ENCODE measurements at regions not wholly inside any gene's neighbourhood (a gene's known extent, or its start where the extent isn't known, plus 50 kb on each side); places are given as distances from the start of the nearest gene placed in this dataset.

GRCh38 chr4:35934320-35934981 is 309.9 kb downstream of the ARAP2 start:
- no peak for DNase-seq

GRCh38 chr4:35938936-35939335 is 305.4 kb downstream of the ARAP2 start:
- DNase-seq: no peak

GRCh38 chr4:35939751-35940150 is 304.6 kb downstream of the ARAP2 start:
- DNase-seq: no peak

- no peak for DNase-seq
Observed at GRCh38 chr4:35942092-35942491, 302.2 kb downstream of the ARAP2 start.

GRCh38 chr4:35943606-35944005 is 300.7 kb downstream of the ARAP2 start:
- no peak for DNase-seq

GRCh38 chr4:35948171-35948570 is 296.1 kb downstream of the ARAP2 start:
- no peak for DNase-seq

GRCh38 chr4:35950442-35950841 is 293.9 kb downstream of the ARAP2 start:
- DNase-seq: no peak

- DNase-seq: no peak
Observed at GRCh38 chr4:35952751-35953150, 291.6 kb downstream of the ARAP2 start.

- DNase-seq: no peak
Observed at GRCh38 chr4:35963383-35963782, 280.9 kb downstream of the ARAP2 start.

- DNase-seq: no peak
Observed at GRCh38 chr4:35963974-35964515, 280.3 kb downstream of the ARAP2 start.

- DNase-seq: no peak
Observed at GRCh38 chr4:35965300-35965699, 279.0 kb downstream of the ARAP2 start.

GRCh38 chr4:35966566-35966965 is 277.7 kb downstream of the ARAP2 start:
- no peak for DNase-seq

GRCh38 chr4:35970366-35970960 is 273.9 kb downstream of the ARAP2 start:
- peak in 1 of 2 experiments; percentile 27 for DNase-seq

GRCh38 chr4:35972814-35973213 is 271.5 kb downstream of the ARAP2 start:
- DNase-seq: no peak

- no peak for DNase-seq
Observed at GRCh38 chr4:35975617-35976355, 268.5 kb downstream of the ARAP2 start.

- no peak for DNase-seq
Observed at GRCh38 chr4:35978551-35978950, 265.8 kb downstream of the ARAP2 start.

- DNase-seq: no peak
Observed at GRCh38 chr4:35982318-35982717, 262.0 kb downstream of the ARAP2 start.

GRCh38 chr4:35986537-35986936 is 257.8 kb downstream of the ARAP2 start:
- DNase-seq: no peak

GRCh38 chr4:35993606-35994005 is 250.7 kb downstream of the ARAP2 start:
- DNase-seq: no peak

GRCh38 chr4:36000941-36001557 is 243.3 kb downstream of the ARAP2 start:
- no peak for DNase-seq

GRCh38 chr4:36003051-36003450 is 241.3 kb downstream of the ARAP2 start:
- no peak for DNase-seq

GRCh38 chr4:36004204-36004851 is 240.0 kb downstream of the ARAP2 start:
- no peak for DNase-seq

GRCh38 chr4:36006226-36006625 is 238.1 kb downstream of the ARAP2 start:
- no peak for DNase-seq
